ENCODE measurements at regions not wholly inside any gene's neighbourhood (a gene's known extent, or its start where the extent isn't known, plus 50 kb on each side); places are given as distances from the start of the nearest gene placed in this dataset.

- TF ChIP-seq CTCF (IDR thresholded peaks at IDR 0.05 in 4 of 5, conservative IDR thresholded peaks at IDR 0.05 in 1 of 5), result no peak
- TF ChIP-seq POLR2A (IDR thresholded peaks at IDR 0.05), result no peak
Observed at GRCh38 chr2:107751936-107752335, 74.8 kb upstream of the RGPD4 start.

Data from gastrocnemius medialis (tissue), 4 donors.